ENCODE measurements at regions not wholly inside any gene's neighbourhood (a gene's known extent, or its start where the extent isn't known, plus 50 kb on each side); places are given as distances from the start of the nearest gene placed in this dataset.
A peak's percentile ranks its signal among the peaks of the same experiment; 100 is the strongest.

GRCh38 chr18:66971960-66972359 is 368.1 kb upstream of the CDH19 start:
- no peaks in the 10 kb centered on the region for H3K79me2 ChIP-seq (ENCODE audit: insufficient read depth, low read length)
- H3K4me1 ChIP-seq (ENCODE audit: insufficient read depth, low read length), result no peaks in the 10 kb centered on the region
- no peak overlapping the region for H3K27ac ChIP-seq (ENCODE audit: low read depth, low read length)
- no peak for DNase-seq (ENCODE audit: insufficient read length, low spot score, missing footprints)
- H3K36me3 ChIP-seq (ENCODE audit: insufficient read depth, low read length), result no peaks in the 10 kb centered on the region
- no peaks in the 10 kb centered on the region for H4K20me1 ChIP-seq (ENCODE audit: insufficient read depth, low read length)
- H3K4me2 ChIP-seq (ENCODE audit: insufficient read depth, low read length), result no peak overlapping the region
- no peaks in the 10 kb centered on the region for H3K27me3 ChIP-seq (ENCODE audit: insufficient read depth, low read length)
- H2AFZ ChIP-seq (ENCODE audit: low read length), result no peak overlapping the region
- H3K9me3 ChIP-seq (ENCODE audit: low read depth, low read length), result peaks cover 2% of the 10 kb centered on the region
- no peak for TF ChIP-seq CTCF (IDR thresholded peaks at IDR 0.05; ENCODE audit: extremely low read depth, low read depth, low read length)
- H3K4me3 ChIP-seq (ENCODE audit: insufficient read depth, low read length), result no peak overlapping the region

- peaks cover 5% of the 10 kb centered on the region for H3K9me3 ChIP-seq (ENCODE audit: low read depth, low read length)
Measured at GRCh38 chr18:66966171-66966570, 362.3 kb upstream of the CDH19 start.

GRCh38 chr18:66958309-66958708 is 354.4 kb upstream of the CDH19 start:
- H3K4me2 ChIP-seq (ENCODE audit: insufficient read depth, low read length), result no peak overlapping the region
- TF ChIP-seq CTCF (IDR thresholded peaks at IDR 0.05; ENCODE audit: extremely low read depth, low read depth, low read length), result no peak
- no peak overlapping the region for H3K27ac ChIP-seq (ENCODE audit: low read depth, low read length)
- H2AFZ ChIP-seq (ENCODE audit: low read length), result no peak overlapping the region
- H4K20me1 ChIP-seq (ENCODE audit: insufficient read depth, low read length), result no peaks in the 10 kb centered on the region
- no peaks in the 10 kb centered on the region for H3K36me3 ChIP-seq (ENCODE audit: insufficient read depth, low read length)
- H3K79me2 ChIP-seq (ENCODE audit: insufficient read depth, low read length), result no peaks in the 10 kb centered on the region
- H3K27me3 ChIP-seq (ENCODE audit: insufficient read depth, low read length), result no peaks in the 10 kb centered on the region
- H3K4me1 ChIP-seq (ENCODE audit: insufficient read depth, low read length), result no peaks in the 10 kb centered on the region
- DNase-seq (ENCODE audit: insufficient read length, low spot score, missing footprints), result peak; percentile 4
- H3K9me3 ChIP-seq (ENCODE audit: low read depth, low read length), result peaks cover 2% of the 10 kb centered on the region
- H3K4me3 ChIP-seq (ENCODE audit: insufficient read depth, low read length), result no peak overlapping the region

More at GRCh38 chr18:66966171-66966570, 362.3 kb upstream of the CDH19 start:
- Histone ChIP-seq H3K27me3 (ENCODE audit: insufficient read depth, low read length) (no peaks in the 10 kb centered on the region), H3K4me2 (ENCODE audit: insufficient read depth, low read length) (no peak overlapping the region), H2AFZ (ENCODE audit: low read length) (no peak overlapping the region), H4K20me1 (ENCODE audit: insufficient read depth, low read length) (no peaks in the 10 kb centered on the region), H3K36me3 (ENCODE audit: insufficient read depth, low read length) (no peaks in the 10 kb centered on the region), H3K4me3 (ENCODE audit: insufficient read depth, low read length) (no peak overlapping the region), H3K79me2 (ENCODE audit: insufficient read depth, low read length) (no peaks in the 10 kb centered on the region), H3K4me1 (ENCODE audit: insufficient read depth, low read length) (no peaks in the 10 kb centered on the region), H3K27ac (ENCODE audit: low read depth, low read length) (no peak overlapping the region)
- no peak for DNase-seq (ENCODE audit: insufficient read length, low spot score, missing footprints)
- TF ChIP-seq CTCF (IDR thresholded peaks at IDR 0.05; ENCODE audit: extremely low read depth, low read depth, low read length), result no peak

- Histone ChIP-seq H3K4me2 (ENCODE audit: insufficient read depth, low read length) (no peak overlapping the region), H3K27me3 (ENCODE audit: insufficient read depth, low read length) (no peaks in the 10 kb centered on the region), H2AFZ (ENCODE audit: low read length) (no peak overlapping the region), H4K20me1 (ENCODE audit: insufficient read depth, low read length) (no peaks in the 10 kb centered on the region), H3K79me2 (ENCODE audit: insufficient read depth, low read length) (no peaks in the 10 kb centered on the region), H3K9me3 (ENCODE audit: low read depth, low read length) (peaks cover 5% of the 10 kb centered on the region), H3K4me1 (ENCODE audit: insufficient read depth, low read length) (no peaks in the 10 kb centered on the region), H3K36me3 (ENCODE audit: insufficient read depth, low read length) (no peaks in the 10 kb centered on the region), H3K27ac (ENCODE audit: low read depth, low read length) (no peak overlapping the region), H3K4me3 (ENCODE audit: insufficient read depth, low read length) (no peak overlapping the region)
- no peak for DNase-seq (ENCODE audit: insufficient read length, low spot score, missing footprints)
- no peak for TF ChIP-seq CTCF (IDR thresholded peaks at IDR 0.05; ENCODE audit: extremely low read depth, low read depth, low read length)
Measured at GRCh38 chr18:66951750-66952149, 347.9 kb upstream of the CDH19 start.
